A673 (cell line): ENCODE measurements at regions not wholly inside any gene's neighbourhood (a gene's known extent, or its start where the extent isn't known, plus 50 kb on each side); places are given as distances from the start of the nearest gene placed in this dataset.

Experiments used
- EZH2 ChIP-seq: fragments of 200-600 bp; sonication (generic); IDR thresholded peaks from 2 replicates; pipeline ENCODE4 v1.6.1; 2017; ENCODE audit warnings: borderline replicate concordance, low read depth, mild to moderate bottlenecking, mixed read lengths, antibody characterized with exemption, low read length; ENCODE audit not compliant: poor library complexity, severe bottlenecking
- TF ChIP-seq, protein P1 (sequence below): fragments of 300-800, 200-600 bp; sonication (generic); conservative IDR thresholded peaks from 2 replicates; pipeline ENCODE4 v1.5.1; 2017; ENCODE audit warnings: low read depth, mild to moderate bottlenecking, antibody characterized with exemption, low read length, moderate library complexity, mixed read lengths

DNA sequence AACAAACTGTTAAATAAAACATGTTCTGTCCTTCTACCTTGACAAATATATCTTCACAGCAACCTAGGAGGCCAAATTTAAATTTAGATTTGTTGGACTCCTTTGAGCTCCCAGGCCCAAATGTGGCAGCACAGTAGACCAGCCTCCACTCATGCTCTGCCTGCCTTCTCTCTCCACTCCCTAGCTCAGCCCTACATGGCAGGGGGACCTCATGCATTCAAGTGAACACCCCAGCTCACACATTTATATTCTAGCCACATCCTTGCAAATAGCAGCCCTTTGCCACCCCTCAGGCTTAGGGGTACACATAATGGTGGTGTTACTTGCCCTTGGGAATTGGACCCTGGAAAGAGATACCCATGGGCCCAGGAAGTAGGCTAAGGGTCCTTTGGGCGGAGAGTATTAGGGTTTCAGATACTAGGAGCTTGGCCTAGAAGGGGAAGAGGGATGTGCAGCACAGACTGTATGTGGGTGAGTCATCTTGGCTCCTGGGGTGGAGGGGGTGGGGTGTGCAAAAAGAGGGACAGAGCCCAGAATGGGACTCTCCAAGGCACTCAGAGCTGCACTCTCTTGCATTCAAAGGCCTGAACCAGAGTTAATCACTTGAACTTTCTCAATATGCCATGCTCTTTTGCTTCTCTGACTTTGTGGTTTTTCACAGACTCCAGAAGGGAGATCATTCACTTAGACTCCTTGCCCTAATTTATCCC lies 268.4 kb upstream of the ROPN1 start:
- TF ChIP-seq, protein P1, sequence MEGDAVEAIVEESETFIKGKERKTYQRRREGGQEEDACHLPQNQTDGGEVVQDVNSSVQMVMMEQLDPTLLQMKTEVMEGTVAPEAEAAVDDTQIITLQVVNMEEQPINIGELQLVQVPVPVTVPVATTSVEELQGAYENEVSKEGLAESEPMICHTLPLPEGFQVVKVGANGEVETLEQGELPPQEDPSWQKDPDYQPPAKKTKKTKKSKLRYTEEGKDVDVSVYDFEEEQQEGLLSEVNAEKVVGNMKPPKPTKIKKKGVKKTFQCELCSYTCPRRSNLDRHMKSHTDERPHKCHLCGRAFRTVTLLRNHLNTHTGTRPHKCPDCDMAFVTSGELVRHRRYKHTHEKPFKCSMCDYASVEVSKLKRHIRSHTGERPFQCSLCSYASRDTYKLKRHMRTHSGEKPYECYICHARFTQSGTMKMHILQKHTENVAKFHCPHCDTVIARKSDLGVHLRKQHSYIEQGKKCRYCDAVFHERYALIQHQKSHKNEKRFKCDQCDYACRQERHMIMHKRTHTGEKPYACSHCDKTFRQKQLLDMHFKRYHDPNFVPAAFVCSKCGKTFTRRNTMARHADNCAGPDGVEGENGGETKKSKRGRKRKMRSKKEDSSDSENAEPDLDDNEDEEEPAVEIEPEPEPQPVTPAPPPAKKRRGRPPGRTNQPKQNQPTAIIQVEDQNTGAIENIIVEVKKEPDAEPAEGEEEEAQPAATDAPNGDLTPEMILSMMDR = no peak
- no peak for TF ChIP-seq EZH2
